SJCRH30 (cell line): ENCODE measurements at regions not wholly inside any gene's neighbourhood (a gene's known extent, or its start where the extent isn't known, plus 50 kb on each side); places are given as distances from the start of the nearest gene placed in this dataset.

Experiments
- DNase-seq, 2 experiments: peaks; one replicate each; pipeline ENCODE4 v3.0.0-alpha.2; 2015 to 2020
- H3K27ac ChIP-seq: fragments of 250-450 bp; sonication (Bioruptor Pico); 2 replicates; pipeline ENCODE4 v1.5.1; 2020; ENCODE audit warnings: mild to moderate bottlenecking, moderate library complexity
- H3K27me3 ChIP-seq: fragments of 250-450 bp; sonication (Bioruptor Pico); 2 replicates; pipeline ENCODE4 v1.5.1; 2020; ENCODE audit warnings: mild to moderate bottlenecking, moderate library complexity
- H3K36me3 ChIP-seq: fragments of 250-450 bp; sonication (Bioruptor Pico); 2 replicates; pipeline ENCODE4 v1.5.1; 2020; ENCODE audit warnings: mild to moderate bottlenecking, moderate library complexity
- H3K4me1 ChIP-seq: fragments of 250-450 bp; sonication (Bioruptor Pico); 2 replicates; pipeline ENCODE4 v1.5.1; 2020; ENCODE audit warnings: mild to moderate bottlenecking, moderate library complexity
- H3K4me3 ChIP-seq: fragments of 250-450 bp; sonication (Bioruptor Pico); 2 replicates; pipeline ENCODE4 v1.5.1; 2020; ENCODE audit warnings: mild to moderate bottlenecking, moderate library complexity
- H3K9me3 ChIP-seq: fragments of 250-450 bp; sonication (Bioruptor Pico); replicated peaks from 2 replicates; pipeline ENCODE4 v1.5.1; 2020; ENCODE audit warnings: mild to moderate bottlenecking, moderate library complexity

DNA sequence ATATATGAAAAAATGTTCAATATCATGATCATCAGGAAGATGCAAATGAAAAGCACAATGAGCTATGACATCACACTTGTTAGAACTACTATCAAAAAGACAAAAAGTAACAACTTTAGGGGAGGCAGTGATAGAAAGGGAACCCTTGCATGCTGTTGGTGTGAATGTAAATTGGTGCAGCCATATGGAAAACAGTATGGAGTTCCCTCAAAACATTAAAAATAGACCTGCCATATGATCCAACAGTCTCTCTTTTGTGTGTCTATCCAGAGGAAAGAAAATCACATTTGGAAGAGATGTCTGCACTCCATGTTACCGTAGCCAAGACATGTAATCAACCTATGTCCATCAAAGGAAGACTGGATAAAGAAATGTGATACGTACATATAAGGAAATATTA is 92.3 kb upstream of the ALKAL2 start:
- no peaks in the 10 kb centered on the region for H3K36me3 ChIP-seq
- no peaks in the 10 kb centered on the region for H3K4me1 ChIP-seq
- H3K9me3 ChIP-seq: peaks cover 3% of the 10 kb centered on the region; the same call in 1 of the 2 replicates
- DNase-seq: no peak
- H3K27ac ChIP-seq: no peak overlapping the region
- H3K27me3 ChIP-seq: 0 out of 2 replicates have a peak, but pooled peaks cover 2% of the 10 kb centered on the region
- H3K4me3 ChIP-seq: no peak overlapping the region

DNA sequence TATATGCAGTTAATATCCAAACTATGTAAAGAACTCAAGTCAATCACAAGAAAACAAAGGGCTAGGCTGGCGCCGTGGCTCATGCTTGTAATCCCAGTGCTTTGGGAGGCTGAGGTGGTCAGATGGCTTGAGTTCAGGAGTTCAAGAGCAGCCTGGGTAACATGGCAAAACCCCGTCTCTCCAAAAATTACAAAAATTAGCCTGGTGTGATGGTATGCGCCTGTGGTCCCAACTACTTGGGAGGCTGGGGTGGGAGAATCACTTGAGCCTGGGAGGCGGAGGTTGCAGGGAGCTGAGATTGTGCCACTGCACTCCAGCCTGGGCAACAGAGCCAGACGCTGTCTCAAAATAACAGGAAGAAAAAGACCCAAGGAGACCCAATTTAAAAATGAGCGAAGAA is 91.9 kb upstream of the ALKAL2 start:
- Histone ChIP-seq H3K4me3 (no peak overlapping the region), H3K4me1 (no peaks in the 10 kb centered on the region), H3K27ac (no peak overlapping the region), H3K27me3 (no peaks in the 10 kb centered on the region), H3K9me3 (peaks cover 3% of the 10 kb centered on the region; the same call in 1 of the 2 replicates), H3K36me3 (no peaks in the 10 kb centered on the region)
- no peak for DNase-seq

DNA sequence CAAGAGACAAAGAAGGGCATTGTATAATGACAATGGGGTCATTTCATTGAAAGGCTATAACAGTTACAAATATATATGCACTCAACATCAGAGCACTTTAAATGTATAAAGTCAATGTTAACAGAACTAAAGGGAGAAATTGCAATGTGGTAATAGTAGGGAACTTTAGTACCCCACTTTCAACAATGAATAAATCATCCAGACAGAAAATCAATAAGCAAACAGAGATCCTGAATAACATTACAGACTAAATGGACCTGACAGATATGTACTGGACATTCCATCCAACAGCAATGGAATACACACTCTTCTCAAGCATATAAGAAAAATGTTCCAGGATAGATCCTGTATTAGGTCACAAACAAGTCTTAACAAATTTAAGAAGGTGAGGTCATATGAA is 90.5 kb upstream of the ALKAL2 start:
- H3K36me3 ChIP-seq: no peaks in the 10 kb centered on the region

DNA sequence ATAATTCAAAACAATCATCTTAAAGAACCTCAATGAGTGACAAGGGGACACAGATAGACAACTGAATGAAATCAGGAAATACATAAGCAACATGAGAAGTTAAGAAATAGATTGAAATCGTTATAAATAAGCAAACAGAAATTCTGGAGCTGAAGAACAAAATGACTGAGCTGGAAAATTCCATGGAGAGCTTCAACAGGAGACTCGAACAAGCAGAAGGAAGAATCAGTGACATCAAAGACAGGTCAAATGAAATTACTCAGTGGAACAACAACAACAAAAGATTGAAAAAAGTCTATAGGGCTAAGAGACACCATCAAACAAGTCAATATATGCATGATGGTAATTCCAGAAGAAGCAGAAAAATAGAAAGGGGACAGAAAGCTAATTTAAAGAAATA is 89.5 kb upstream of the ALKAL2 start:
- Histone ChIP-seq H3K36me3 (no peaks in the 10 kb centered on the region), H3K4me1 (no peaks in the 10 kb centered on the region), H3K27me3 (no peaks in the 10 kb centered on the region), H3K27ac (no peak overlapping the region), H3K4me3 (no peak overlapping the region), H3K9me3 (peaks cover 3% of the 10 kb centered on the region; the same call in 1 of the 2 replicates)
- DNase-seq: no peak

More for the DNA sequence above, 90.5 kb upstream of the ALKAL2 start:
- no peaks in the 10 kb centered on the region for H3K4me1 ChIP-seq
- no peak for DNase-seq
- no peaks in the 10 kb centered on the region for H3K27me3 ChIP-seq
- H3K27ac ChIP-seq: no peak overlapping the region
- H3K4me3 ChIP-seq: no peak overlapping the region
- H3K9me3 ChIP-seq: peaks cover 3% of the 10 kb centered on the region; the same call in 1 of the 2 replicates

DNA sequence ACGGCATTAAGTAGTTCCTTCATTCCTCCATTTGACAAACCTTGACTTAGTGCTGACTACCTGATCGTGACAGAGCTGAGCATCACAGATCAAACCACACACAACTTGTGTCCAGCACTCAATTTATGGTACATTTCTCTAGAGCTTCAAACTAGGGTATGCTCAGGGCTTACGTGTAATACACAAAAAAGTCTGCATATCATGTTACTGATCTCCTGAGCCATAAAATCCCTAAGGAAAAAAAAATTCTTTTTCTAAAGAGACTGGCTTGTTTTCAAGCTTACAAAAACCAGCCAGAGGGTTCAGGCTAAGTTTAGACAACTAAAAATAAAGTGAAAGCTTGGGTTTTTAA is 88.0 kb upstream of the ALKAL2 start:
- DNase-seq: no peak
- H3K9me3 ChIP-seq: peaks cover 3% of the 10 kb centered on the region; the same call in 1 of the 2 replicates
- no peaks in the 10 kb centered on the region for H3K27me3 ChIP-seq
- H3K27ac ChIP-seq: no peak overlapping the region
- H3K36me3 ChIP-seq: no peaks in the 10 kb centered on the region
- H3K4me3 ChIP-seq: no peak overlapping the region
- H3K4me1 ChIP-seq: no peaks in the 10 kb centered on the region

DNA sequence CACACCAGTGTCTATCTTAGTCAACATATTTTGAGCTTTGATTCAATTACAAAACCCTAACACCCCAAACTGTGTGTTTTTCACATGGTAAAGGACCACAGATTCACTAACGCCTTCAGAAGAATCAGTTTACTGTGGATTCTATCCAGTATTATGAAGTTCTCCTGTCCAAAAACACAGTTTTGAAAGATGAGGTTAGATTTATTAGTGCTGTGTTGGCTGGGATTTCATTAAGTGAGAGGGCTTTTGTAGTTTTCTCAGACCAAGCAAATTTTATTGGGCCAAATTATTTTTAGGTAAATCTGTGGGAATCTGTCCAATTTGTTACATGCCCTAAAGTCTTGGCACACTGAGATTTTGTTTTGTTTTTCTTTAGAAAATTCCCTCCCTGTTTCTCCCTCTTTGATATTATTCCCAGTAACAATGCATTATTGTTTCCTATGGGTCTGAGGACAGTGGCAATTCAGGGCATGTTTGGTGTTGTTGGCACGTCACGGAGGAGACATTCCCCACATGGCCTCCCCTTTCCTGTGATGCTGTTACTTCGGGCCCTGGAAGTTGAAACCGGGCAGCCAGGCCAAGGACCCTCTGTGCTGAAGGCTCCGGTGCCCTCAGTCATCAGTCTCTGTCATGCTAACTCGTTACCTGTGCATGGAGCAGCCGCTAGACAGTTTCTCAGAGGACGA is 87.5 kb upstream of the ALKAL2 start:
- H3K9me3 ChIP-seq: peaks cover 3% of the 10 kb centered on the region; the same call in 1 of the 2 replicates
- no peaks in the 10 kb centered on the region for H3K4me1 ChIP-seq
- H3K4me3 ChIP-seq: no peak overlapping the region
- H3K27ac ChIP-seq: no peak overlapping the region
- DNase-seq: no peak
- no peaks in the 10 kb centered on the region for H3K27me3 ChIP-seq
- no peaks in the 10 kb centered on the region for H3K36me3 ChIP-seq

DNA sequence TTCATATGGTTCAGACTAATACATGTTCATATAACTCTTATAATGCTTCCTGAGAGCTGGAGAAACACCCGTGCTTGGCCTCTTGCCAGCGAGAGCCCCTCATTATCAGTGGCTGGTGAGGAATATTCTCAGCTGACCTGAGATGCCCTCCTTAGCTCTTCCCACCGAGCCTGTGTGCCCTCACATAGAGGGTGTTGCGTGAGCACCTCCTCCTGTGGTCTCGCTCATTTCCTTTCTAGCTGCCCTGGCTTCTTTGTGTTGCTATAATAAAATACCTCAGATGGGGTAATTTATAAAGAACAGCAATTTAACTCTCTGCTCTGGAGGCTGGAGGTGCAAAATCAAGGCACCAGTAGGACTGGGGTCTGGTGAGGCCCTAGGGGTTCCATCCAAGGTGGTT is 80.5 kb upstream of the ALKAL2 start:
- peaks cover 23% of the 10 kb centered on the region for H3K27me3 ChIP-seq
- H3K36me3 ChIP-seq: no peaks in the 10 kb centered on the region
- H3K4me1 ChIP-seq: no peaks in the 10 kb centered on the region
- no peak overlapping the region for H3K4me3 ChIP-seq
- no peaks in the 10 kb centered on the region for H3K9me3 ChIP-seq
- peak in 1 of 2 experiments; percentile 3 for DNase-seq
- H3K27ac ChIP-seq: no peak overlapping the region

DNA sequence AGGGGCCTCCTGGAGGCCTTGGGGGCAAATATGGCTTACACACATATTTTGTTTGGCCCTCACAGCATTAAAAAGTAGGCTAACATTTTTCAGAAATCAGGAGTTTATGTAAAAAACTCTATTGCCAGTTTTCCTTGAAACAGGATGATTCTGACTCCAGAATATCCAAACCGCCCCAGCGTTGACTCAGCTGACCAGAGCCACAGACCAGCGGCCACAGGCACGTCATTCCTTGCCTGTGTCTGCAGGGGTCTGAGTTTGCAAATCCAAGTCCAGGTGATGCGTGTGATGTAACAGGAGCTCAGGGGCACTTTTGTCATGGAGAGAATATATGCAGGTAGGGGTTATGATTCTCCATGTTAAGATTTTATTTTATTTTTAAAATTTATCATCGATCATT is 79.4 kb upstream of the ALKAL2 start:
- H3K36me3 ChIP-seq: no peaks in the 10 kb centered on the region
- H3K4me3 ChIP-seq: no peak overlapping the region
- H3K9me3 ChIP-seq: no peaks in the 10 kb centered on the region

DNA sequence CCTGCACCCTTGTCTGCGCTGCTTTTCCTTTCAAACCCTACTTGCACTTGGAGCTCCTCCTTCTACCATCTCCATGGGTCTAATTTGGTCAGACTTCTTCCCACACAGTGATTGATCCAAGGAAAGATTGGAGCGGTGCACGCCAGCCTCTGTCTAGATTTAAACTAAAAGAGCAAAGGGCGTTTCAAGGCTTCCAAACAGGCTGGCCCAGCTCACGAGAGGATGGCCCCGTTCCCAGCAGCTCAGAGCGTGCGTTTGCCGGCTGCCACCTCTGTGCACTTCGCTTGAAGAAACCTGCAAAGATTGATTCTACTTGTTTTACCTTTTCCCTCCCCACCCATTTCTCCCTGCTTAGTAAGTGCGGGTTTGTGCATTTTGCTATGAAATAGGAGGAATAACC is 78.8 kb upstream of the ALKAL2 start:
- no peaks in the 10 kb centered on the region for H3K36me3 ChIP-seq
- H3K9me3 ChIP-seq: no peaks in the 10 kb centered on the region
- no peak overlapping the region for H3K4me3 ChIP-seq
- no peak overlapping the region for H3K27ac ChIP-seq
- H3K4me1 ChIP-seq: no peaks in the 10 kb centered on the region
- peaks cover 27% of the 10 kb centered on the region for H3K27me3 ChIP-seq
- DNase-seq: no peak

More for the DNA sequence above, 79.4 kb upstream of the ALKAL2 start:
- peaks cover 27% of the 10 kb centered on the region for H3K27me3 ChIP-seq
- H3K4me1 ChIP-seq: no peaks in the 10 kb centered on the region
- H3K27ac ChIP-seq: no peak overlapping the region
- DNase-seq: no peak

DNA sequence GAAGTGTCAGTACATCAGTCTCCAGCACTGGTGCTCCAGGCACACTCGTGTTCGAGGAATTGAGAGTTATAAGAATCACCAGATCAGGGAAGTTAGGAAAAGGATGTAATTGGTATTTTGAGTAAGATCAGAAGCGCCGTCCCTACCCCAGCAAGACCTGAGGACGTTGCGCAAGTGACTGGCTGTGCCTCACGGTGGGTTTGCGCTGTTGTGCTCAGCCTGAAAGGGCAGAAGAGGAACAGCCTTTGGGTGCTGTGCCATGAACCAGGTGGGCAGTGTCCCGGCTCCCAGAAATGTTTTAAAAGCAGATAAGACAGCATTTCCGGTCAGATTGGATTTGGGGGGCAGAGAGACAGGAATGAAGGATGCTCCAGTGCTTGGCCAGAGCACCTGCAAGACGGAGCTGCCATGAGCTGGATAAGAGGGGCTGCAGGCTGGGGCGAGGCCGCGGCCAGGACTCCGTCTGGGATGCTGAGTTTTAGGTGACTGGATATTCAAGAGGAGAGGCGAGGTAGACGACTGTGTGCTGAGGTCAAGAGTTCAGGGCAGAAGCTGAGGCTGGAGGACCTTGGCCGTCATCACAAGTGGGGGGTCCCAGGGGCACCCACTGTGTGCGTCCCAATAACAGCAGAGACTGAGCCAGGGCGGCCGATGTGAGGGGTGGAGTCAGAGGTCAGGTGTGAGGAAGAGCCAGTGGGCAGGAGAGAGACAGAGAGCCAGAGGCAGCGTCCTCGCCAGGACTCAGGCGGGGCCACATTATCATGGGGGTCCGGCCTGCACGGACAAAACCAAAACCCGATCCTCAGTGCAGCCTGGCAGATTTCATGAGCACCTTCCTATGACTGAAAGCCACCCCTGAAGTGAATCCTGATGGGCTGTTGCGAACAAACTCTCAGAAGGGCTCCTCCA is 77.7 kb upstream of the ALKAL2 start:
- H3K27me3 ChIP-seq: peaks cover 27% of the 10 kb centered on the region
- no peaks in the 10 kb centered on the region for H3K36me3 ChIP-seq
- no peak overlapping the region for H3K4me3 ChIP-seq
- H3K27ac ChIP-seq: no peak overlapping the region
- no peak for DNase-seq
- H3K4me1 ChIP-seq: no peaks in the 10 kb centered on the region
- no peaks in the 10 kb centered on the region for H3K9me3 ChIP-seq

DNA sequence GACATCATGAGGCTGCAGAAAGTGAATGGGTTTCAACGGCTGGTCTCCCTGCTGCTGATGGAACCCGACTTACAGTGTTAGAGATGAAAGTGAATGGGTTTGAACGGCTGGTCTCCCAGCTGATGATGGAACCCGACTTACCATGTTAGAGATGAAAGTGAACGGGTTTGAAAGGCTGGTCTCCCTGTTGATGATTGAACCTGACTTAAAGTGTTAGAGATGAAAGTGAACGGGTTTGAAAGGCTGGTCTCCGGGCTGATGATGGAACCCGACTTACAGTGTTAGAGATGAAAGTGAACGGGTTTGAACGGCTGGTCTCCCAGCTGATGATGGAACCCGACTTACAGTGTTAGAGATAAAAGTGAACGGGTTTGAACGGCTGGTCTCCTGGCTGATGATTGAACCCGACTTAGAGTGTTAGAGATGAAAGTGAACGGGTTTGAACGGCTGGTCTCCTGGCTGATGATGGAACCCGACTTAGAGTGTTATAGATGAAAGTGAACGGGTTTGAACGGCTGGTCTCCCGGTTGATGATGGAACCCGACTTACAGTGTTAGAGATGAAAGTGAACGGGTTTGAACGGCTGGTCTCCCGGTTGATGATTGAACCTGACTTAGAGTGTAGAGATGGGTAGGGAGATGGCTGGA is 76.1 kb upstream of the ALKAL2 start:
- peaks cover 27% of the 10 kb centered on the region for H3K27me3 ChIP-seq
- no peak overlapping the region for H3K4me3 ChIP-seq
- no peaks in the 10 kb centered on the region; the same call in 1 of the 2 replicates for H3K36me3 ChIP-seq
- DNase-seq: no peak
- no peak overlapping the region for H3K27ac ChIP-seq
- H3K9me3 ChIP-seq: no peaks in the 10 kb centered on the region
- no peaks in the 10 kb centered on the region for H3K4me1 ChIP-seq

DNA sequence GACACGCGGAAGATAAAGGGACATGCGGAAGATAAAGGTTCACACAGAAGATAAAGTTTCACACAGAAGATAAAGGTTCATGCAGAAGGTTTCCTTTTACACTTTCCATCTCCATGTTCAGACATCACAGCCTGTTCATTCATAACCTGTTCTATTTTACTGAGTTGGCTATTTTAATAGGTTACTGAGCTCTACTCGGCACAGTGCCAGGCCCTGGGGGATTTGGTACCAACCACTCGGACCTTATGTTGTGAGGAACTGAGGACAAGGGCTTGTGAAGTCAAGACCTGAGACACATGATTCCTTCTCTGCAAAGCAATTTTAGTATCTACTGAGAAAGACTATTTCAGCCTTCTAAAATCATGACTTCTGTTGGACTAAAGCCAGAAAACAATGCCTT is 75.0 kb upstream of the ALKAL2 start:
- Histone ChIP-seq H3K4me3 (no peak overlapping the region), H3K27me3 (peaks cover 35% of the 10 kb centered on the region), H3K9me3 (no peaks in the 10 kb centered on the region), H3K27ac (no peak overlapping the region), H3K4me1 (no peaks in the 10 kb centered on the region), H3K36me3 (no peaks in the 10 kb centered on the region; the same call in 1 of the 2 replicates)
- DNase-seq: no peak

DNA sequence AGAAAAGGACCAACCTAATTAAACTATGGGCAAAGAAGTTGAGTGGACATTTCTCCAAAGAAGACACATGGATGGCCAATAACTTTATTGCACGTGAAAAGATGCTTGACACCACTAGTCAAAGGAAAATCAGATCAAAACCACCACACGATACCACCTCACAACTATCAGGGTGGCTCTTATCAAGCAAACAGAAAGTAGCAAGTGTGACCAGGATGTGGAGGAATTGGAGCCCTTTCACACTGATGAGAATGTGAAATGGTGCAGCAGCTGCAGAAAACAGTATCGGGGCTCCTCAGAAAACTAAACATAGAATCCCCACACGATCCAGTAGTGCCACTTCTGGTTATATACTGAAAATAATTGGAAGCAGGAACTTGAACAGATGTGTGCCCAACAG is 72.2 kb upstream of the ALKAL2 start:
- Histone ChIP-seq H3K9me3 (no peaks in the 10 kb centered on the region), H3K4me3 (no peak overlapping the region), H3K4me1 (no peaks in the 10 kb centered on the region), H3K36me3 (no peaks in the 10 kb centered on the region; the same call in 1 of the 2 replicates), H3K27me3 (peaks cover 23% of the 10 kb centered on the region), H3K27ac (no peak overlapping the region)
- DNase-seq: no peak

DNA sequence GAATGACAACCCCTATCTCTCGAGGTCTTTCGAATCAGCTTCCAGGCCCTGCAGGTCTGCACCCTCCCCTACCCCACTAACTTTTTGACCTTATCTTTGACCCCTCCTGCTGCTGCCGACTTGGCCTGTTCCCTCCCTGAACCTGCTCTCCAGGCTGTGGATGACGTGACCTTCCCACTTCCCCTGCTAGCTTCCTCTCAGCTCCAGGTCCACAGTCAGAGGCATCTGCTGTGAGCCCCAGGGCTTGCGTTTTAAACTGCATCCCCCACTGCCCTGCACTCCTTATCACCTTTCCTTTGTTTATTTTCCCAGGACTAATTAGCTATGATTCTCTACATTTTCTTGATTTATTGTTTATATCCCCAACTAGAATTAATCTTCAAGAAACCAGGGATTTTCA is 71.2 kb upstream of the ALKAL2 start:
- Histone ChIP-seq H3K9me3 (no peaks in the 10 kb centered on the region), H3K4me3 (no peak overlapping the region), H3K27me3 (peaks cover 14% of the 10 kb centered on the region), H3K27ac (no peak overlapping the region), H3K4me1 (no peaks in the 10 kb centered on the region), H3K36me3 (no peaks in the 10 kb centered on the region; the same call in 1 of the 2 replicates)
- DNase-seq: no peak

DNA sequence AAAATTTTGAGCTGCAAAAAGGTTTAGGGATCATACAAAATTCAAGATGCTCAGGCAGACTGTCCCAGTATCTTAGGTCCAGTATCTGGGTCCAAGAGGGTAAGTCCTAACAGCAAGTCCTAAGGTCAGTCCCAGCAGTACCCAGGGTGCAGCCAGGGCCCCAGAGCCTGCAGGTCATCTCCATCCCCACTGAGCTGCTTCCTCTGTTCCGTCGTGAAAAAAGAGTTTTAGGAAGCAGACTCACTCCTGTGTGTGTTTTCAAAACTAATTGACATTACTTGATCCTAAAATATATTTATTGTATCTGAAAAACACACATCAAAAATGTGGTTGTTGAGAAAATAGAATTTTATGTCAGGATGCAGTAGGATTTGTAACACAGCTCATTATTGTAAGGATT is 69.9 kb upstream of the ALKAL2 start:
- Histone ChIP-seq H3K27me3 (peaks cover 9% of the 10 kb centered on the region), H3K27ac (no peak overlapping the region), H3K36me3 (no peaks in the 10 kb centered on the region; the same call in 1 of the 2 replicates), H3K4me3 (no peak overlapping the region), H3K9me3 (no peaks in the 10 kb centered on the region), H3K4me1 (no peaks in the 10 kb centered on the region)
- no peak for DNase-seq
